ENCODE measurements at regions not wholly inside any gene's neighbourhood (a gene's known extent, or its start where the extent isn't known, plus 50 kb on each side); places are given as distances from the start of the nearest gene placed in this dataset.

DNA sequence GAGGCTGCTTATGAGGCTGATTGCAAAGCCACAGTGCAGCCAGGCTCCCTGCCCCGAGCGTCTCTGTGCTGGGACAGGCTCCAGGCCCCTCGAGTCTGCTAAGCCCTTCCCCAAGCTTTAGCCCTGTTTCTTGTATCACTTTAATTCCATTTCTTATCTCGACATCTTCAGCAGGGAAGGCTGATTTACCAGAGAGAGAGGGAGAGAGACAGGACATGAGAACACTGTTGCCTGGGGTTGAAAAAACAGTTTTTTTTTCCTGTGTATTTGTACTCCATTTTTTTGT, 386.5 kb downstream of the SMOC2 start:
- H3K4me3 ChIP-seq (ENCODE audit: low read depth, low read length), result no peak overlapping the region
- TF ChIP-seq CTCF (IDR thresholded peaks at IDR 0.05; ENCODE audit: low read depth, low read length), result no peak

- no peak overlapping the region for H3K4me3 ChIP-seq (ENCODE audit: low read depth, low read length)
- no peak for TF ChIP-seq CTCF (IDR thresholded peaks at IDR 0.05; ENCODE audit: low read depth, low read length)
Observed at GRCh38 chr6:168826726-168827585, 386.0 kb downstream of the SMOC2 start.

GRCh38 chr6:168826078-168826390, 385.1 kb downstream of the SMOC2 start:
- TF ChIP-seq CTCF (IDR thresholded peaks at IDR 0.05; ENCODE audit: low read depth, low read length), result no peak
- no peak overlapping the region for H3K4me3 ChIP-seq (ENCODE audit: low read depth, low read length)

GRCh38 chr6:168825226-168826077, 384.5 kb downstream of the SMOC2 start:
- no peak overlapping the region for H3K4me3 ChIP-seq (ENCODE audit: low read depth, low read length)
- TF ChIP-seq CTCF (IDR thresholded peaks at IDR 0.05; ENCODE audit: low read depth, low read length), result no peak

DNA sequence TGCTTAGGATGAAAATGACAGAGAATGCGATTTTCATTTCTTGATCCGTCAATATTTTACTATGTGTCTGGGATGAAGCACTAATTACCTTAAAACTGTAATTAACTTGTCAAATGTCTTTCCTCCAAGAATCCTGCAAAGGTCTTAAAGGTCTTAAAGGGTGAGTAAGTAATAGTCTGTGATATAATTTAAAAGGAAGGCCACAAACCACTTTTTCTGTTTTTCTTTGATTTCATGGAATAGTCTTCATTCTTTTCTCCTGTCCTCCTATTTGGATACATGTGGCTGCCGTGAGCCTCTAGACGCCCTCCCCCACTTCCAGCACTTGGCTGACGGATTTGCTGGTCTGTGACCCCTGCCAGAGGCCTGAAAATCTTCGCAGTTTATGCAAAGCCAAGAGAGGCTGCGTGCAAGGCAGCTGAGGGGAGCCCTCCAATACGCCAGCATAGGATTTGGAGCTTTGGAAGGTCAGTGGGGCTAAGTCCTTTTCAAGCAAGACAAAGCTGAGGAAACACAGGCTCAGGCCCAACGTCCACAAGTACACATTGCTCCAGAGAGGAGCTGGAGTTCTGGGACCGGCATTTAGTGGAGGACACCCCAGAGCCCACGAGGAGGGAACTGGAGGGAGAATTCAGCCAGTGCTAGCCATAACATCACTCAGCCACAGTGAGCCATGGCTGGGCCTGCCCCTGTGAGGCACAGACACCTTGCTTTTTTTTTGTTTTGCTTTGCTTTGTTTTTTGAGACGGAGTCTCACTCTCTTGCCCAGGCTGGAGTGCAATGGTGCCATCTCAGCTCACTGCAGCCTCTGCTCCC, 382.6 kb downstream of the SMOC2 start:
- H3K4me3 ChIP-seq (ENCODE audit: low read depth, low read length), result no peak overlapping the region
- TF ChIP-seq CTCF (IDR thresholded peaks at IDR 0.05; ENCODE audit: low read depth, low read length), result no peak

GRCh38 chr6:168822376-168822775, 381.4 kb downstream of the SMOC2 start:
- H3K4me3 ChIP-seq (ENCODE audit: low read depth, low read length), result no peak overlapping the region
- TF ChIP-seq CTCF (IDR thresholded peaks at IDR 0.05; ENCODE audit: low read depth, low read length), result no peak
